AG09319 (cell line): ENCODE measurements at regions not wholly inside any gene's neighbourhood (a gene's known extent, or its start where the extent isn't known, plus 50 kb on each side); places are given as distances from the start of the nearest gene placed in this dataset.

Experiments
- DNase-seq: peaks from one replicate; pipeline ENCODE4 v3.0.0-alpha.2; 2010; ENCODE audit warnings: low read depth; ENCODE audit errors: extremely low read depth
- TF ChIP-seq, protein P1 (sequence below): IDR thresholded peaks from 2 replicates; pipeline ENCODE4 v1.5.1; 2011; ENCODE audit warnings: low read depth, mild to moderate bottlenecking, inconsistent platforms, low read length, moderate library complexity

- DNase-seq: no peak
- TF ChIP-seq, protein P1, sequence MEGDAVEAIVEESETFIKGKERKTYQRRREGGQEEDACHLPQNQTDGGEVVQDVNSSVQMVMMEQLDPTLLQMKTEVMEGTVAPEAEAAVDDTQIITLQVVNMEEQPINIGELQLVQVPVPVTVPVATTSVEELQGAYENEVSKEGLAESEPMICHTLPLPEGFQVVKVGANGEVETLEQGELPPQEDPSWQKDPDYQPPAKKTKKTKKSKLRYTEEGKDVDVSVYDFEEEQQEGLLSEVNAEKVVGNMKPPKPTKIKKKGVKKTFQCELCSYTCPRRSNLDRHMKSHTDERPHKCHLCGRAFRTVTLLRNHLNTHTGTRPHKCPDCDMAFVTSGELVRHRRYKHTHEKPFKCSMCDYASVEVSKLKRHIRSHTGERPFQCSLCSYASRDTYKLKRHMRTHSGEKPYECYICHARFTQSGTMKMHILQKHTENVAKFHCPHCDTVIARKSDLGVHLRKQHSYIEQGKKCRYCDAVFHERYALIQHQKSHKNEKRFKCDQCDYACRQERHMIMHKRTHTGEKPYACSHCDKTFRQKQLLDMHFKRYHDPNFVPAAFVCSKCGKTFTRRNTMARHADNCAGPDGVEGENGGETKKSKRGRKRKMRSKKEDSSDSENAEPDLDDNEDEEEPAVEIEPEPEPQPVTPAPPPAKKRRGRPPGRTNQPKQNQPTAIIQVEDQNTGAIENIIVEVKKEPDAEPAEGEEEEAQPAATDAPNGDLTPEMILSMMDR: no peak
These were observed 90.6 kb upstream of the FRMD6 start for GRCh38 chr14:51561141-51561540.

GRCh38 chr14:51562816-51563215, 88.9 kb upstream of the FRMD6 start:
- TF ChIP-seq, protein P1: no peak
- DNase-seq: no peak

DNA sequence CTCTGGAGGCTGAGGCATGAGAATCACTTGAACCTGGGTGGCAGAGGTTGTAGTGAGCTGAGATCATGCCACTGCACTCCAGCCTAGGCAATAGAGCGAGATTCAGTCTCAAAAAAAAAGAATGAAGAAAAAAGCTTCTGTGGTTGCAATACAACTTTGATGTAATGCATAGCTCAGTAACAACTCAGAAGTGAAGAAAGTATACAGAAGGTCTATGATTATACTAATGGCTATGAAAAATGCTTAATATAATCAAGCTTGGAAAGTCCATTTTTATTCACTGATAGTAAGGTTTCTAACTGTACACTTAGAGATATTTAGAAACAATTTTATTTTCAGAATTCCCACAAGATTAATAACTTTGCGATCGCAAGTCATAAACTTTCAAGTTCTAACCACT, 88.2 kb upstream of the FRMD6 start:
- no peak for DNase-seq
- TF ChIP-seq, protein P1: no peak

DNA sequence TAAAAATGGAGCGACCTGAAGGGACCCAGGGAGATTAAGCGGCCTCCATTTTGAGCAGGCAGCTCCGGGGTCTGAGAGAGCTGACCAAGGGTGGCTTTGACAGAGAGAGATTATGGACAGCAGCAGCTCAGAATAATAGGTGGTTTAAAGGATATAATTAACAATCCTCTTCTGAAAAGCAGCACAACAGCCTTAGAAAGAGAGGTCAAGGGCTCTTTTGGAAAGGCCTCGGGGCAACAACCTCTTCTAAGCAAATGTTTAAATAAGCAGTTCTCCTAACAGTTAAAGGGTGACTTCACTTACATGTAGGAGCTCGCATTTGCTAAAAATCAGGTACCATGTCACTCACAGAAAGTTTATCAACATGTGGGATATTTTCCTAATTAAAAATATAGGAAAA, 87.2 kb upstream of the FRMD6 start:
- no peak for DNase-seq
- TF ChIP-seq, protein P1: no peak

GRCh38 chr14:51564986-51565604, 86.6 kb upstream of the FRMD6 start:
- no peak for DNase-seq
- TF ChIP-seq, protein P1: no peak

GRCh38 chr14:51566831-51567582, 84.7 kb upstream of the FRMD6 start:
- TF ChIP-seq, protein P1: no peak
- no peak for DNase-seq

DNA sequence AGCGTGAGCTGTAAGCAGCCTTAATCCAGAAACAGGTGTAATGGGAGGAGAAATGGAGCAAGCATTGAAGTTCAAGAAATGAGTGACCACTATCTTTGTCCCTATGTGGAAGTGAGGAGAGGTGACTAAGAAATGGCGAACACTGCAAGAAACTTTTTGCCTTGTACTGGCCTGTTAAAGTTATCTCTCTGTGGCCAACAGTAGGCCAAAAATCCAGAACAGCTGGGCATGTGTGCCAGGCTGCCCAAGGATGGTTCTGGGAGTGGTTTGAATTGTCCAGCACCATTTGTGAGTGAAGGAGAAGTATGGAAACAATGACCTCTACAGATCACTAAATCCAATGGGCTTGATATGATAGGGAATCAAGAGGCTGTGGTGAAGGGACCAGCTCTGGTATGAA, 83.3 kb upstream of the FRMD6 start:
- no peak for DNase-seq
- TF ChIP-seq, protein P1: no peak
